ENCODE measurements at regions not wholly inside any gene's neighbourhood (a gene's known extent, or its start where the extent isn't known, plus 50 kb on each side); places are given as distances from the start of the nearest gene placed in this dataset.
A peak's percentile ranks its signal among the peaks of the same experiment; 100 is the strongest.

DNA sequence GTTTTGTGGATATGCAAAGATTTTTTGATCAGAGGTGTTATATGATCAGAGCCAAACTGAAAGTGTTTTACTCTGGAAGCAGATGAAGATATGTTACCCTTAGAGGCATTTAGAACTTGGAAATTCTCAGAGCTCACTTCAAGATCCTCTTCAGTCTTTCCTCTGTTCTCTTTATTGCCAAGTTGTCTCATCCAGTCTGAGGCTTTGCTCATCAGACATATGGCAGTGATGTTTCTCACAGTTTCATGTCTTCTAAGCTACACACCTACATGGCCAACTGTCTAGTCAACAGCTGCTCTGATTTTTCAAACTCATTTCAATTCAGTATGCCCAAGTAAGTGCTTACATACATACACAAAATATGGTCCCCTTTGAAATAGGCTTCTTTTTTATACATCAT lies 1504.3 kb upstream of the PIK3C3 start:
- Histone ChIP-seq H3K4me1 (peaks cover 10% of the 10 kb centered on the region), H3K36me3 (no peaks in the 10 kb centered on the region), H3K4me2 (no peak overlapping the region), H3K27me3 (no peaks in the 10 kb centered on the region), H3K9ac (no peak overlapping the region), H4K20me1 (ENCODE audit: low read depth) (no peaks in the 10 kb centered on the region), H3K9me3 (ENCODE audit: low read depth) (no peaks in the 10 kb centered on the region), H2AFZ (replicated peaks) (no peak overlapping the region), H3K79me2 (ENCODE audit: low read depth) (no peaks in the 10 kb centered on the region), H3K27ac (no peak overlapping the region), H3K4me3 (no peak overlapping the region), H3F3A (ENCODE audit: low read depth) (no peaks in the 10 kb centered on the region)
- Mint-ChIP-seq H3K27me3 (ENCODE audit: insufficient read depth, low read depth) (no peaks in the 10 kb centered on the region), H3K36me3 (no peaks in the 10 kb centered on the region), H3K4me3 (no peak overlapping the region), H3K9me3 (no peaks in the 10 kb centered on the region), H3K27ac (no peak overlapping the region), H3K4me1 (no peaks in the 10 kb centered on the region)
- TF ChIP-seq EZH2 (IDR thresholded peaks at IDR 0.05) (no peak), EZH2phosphoT487 (IDR thresholded peaks at IDR 0.05) (no peak)
- TF ChIP-seq, protein P1, sequence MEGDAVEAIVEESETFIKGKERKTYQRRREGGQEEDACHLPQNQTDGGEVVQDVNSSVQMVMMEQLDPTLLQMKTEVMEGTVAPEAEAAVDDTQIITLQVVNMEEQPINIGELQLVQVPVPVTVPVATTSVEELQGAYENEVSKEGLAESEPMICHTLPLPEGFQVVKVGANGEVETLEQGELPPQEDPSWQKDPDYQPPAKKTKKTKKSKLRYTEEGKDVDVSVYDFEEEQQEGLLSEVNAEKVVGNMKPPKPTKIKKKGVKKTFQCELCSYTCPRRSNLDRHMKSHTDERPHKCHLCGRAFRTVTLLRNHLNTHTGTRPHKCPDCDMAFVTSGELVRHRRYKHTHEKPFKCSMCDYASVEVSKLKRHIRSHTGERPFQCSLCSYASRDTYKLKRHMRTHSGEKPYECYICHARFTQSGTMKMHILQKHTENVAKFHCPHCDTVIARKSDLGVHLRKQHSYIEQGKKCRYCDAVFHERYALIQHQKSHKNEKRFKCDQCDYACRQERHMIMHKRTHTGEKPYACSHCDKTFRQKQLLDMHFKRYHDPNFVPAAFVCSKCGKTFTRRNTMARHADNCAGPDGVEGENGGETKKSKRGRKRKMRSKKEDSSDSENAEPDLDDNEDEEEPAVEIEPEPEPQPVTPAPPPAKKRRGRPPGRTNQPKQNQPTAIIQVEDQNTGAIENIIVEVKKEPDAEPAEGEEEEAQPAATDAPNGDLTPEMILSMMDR (IDR thresholded peaks at IDR 0.05): no peak
- DNase-seq (ENCODE audit: low spot score): no peak

DNA sequence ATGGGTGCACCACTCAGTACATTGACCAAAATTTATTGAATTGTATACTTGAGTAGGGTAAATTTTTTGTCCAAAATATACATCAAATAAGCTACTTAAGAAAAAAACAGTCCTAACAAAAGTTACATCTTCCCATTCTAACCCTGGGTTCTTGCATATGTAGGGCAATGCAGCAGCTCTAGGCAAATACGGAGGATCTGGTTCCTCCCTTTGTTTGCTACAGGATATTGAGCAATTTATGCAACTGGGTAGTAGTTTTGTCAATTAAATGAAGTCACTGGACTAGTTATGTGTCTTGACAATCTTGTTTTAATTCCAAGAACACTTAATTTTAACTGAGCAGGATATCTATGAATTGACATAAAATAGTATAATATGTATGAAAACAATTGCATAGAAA lies 1507.2 kb upstream of the PIK3C3 start:
- no peaks in the 10 kb centered on the region for H3K27me3 ChIP-seq
- Mint-ChIP-seq H3K27me3 (ENCODE audit: insufficient read depth, low read depth) (no peaks in the 10 kb centered on the region), H3K27ac (no peak overlapping the region), H3K9me3 (no peaks in the 10 kb centered on the region), H3K36me3 (no peaks in the 10 kb centered on the region), H3K4me3 (no peak overlapping the region), H3K4me1 (no peaks in the 10 kb centered on the region)
- no peaks in the 10 kb centered on the region for H3K9me3 ChIP-seq (ENCODE audit: low read depth)
- H3K4me2 ChIP-seq: no peak overlapping the region
- no peak for TF ChIP-seq EZH2 (IDR thresholded peaks at IDR 0.05)
- TF ChIP-seq EZH2phosphoT487 (IDR thresholded peaks at IDR 0.05): no peak
- TF ChIP-seq, protein P1 (IDR thresholded peaks at IDR 0.05): no peak
- H3K27ac ChIP-seq: no peak overlapping the region
- H4K20me1 ChIP-seq (ENCODE audit: low read depth): no peaks in the 10 kb centered on the region
- H3K4me3 ChIP-seq: no peak overlapping the region
- no peaks in the 10 kb centered on the region for H3K36me3 ChIP-seq
- no peak overlapping the region for H3K9ac ChIP-seq
- H3K4me1 ChIP-seq: no peaks in the 10 kb centered on the region
- H3F3A ChIP-seq (ENCODE audit: low read depth): no peaks in the 10 kb centered on the region
- no peak overlapping the region for H2AFZ ChIP-seq (replicated peaks)
- DNase-seq (ENCODE audit: low spot score): no peak
- H3K79me2 ChIP-seq (ENCODE audit: low read depth): no peaks in the 10 kb centered on the region

DNA sequence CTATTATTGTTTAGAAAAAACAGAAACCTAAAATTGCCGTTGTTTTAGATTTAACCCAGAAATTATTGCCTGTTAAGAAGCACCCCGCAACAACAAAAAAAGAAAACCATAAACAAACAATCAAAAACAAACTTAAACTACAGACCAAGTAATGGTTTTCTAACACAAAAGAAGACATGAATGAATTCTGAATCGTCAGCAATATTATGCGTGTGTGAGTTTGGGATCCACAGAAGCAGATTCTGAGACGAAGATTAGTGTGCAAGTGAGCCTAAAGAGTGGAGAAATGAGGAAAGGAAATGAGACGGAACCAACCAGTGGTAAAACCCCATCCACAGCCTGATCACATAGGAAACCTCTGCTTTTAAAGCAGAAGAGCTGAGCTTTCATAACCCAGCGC lies 1514.9 kb upstream of the PIK3C3 start:
- no peak overlapping the region for H3K27ac ChIP-seq
- no peaks in the 10 kb centered on the region for H3K27me3 ChIP-seq
- Mint-ChIP-seq H3K4me3 (no peak overlapping the region), H3K4me1 (no peaks in the 10 kb centered on the region), H3K27me3 (ENCODE audit: insufficient read depth, low read depth) (no peaks in the 10 kb centered on the region), H3K36me3 (no peaks in the 10 kb centered on the region), H3K27ac (peak overlapping the region; percentile 13), H3K9me3 (no peaks in the 10 kb centered on the region)
- no peak overlapping the region for H3K9ac ChIP-seq
- no peaks in the 10 kb centered on the region for H3K9me3 ChIP-seq (ENCODE audit: low read depth)
- no peak overlapping the region for H2AFZ ChIP-seq (replicated peaks)
- no peak overlapping the region for H3K4me3 ChIP-seq
- no peaks in the 10 kb centered on the region for H3K4me1 ChIP-seq
- no peaks in the 10 kb centered on the region for H4K20me1 ChIP-seq (ENCODE audit: low read depth)
- no peak for DNase-seq (ENCODE audit: low spot score)
- no peaks in the 10 kb centered on the region for H3F3A ChIP-seq (ENCODE audit: low read depth)
- TF ChIP-seq EZH2 (IDR thresholded peaks at IDR 0.05) (no peak), EZH2phosphoT487 (IDR thresholded peaks at IDR 0.05) (no peak)
- TF ChIP-seq, protein P1 (IDR thresholded peaks at IDR 0.05): no peak
- no peak overlapping the region for H3K4me2 ChIP-seq
- no peaks in the 10 kb centered on the region for H3K79me2 ChIP-seq (ENCODE audit: low read depth)
- no peaks in the 10 kb centered on the region for H3K36me3 ChIP-seq

DNA sequence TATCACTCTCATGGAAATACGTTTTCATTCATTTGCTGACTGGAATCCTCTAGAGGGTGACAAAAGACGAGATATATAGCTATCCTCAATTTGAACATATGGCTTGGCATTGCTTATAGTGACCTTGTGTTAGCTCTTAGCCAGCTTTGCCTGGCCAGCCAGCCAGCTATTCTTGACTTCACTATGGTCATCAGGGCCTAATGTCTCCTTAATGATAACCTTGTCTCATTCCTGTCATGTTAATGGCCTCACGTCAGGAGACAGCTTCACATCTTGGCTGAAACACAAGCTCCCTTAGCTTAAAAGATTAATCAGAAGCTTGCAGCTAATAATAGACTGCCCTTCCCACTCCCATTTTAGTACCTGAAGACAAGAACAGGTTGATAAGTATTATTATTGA lies 1517.5 kb upstream of the PIK3C3 start:
- Histone ChIP-seq H4K20me1 (ENCODE audit: low read depth) (no peaks in the 10 kb centered on the region), H3F3A (ENCODE audit: low read depth) (no peaks in the 10 kb centered on the region), H3K9ac (no peak overlapping the region), H3K4me3 (no peak overlapping the region), H3K79me2 (ENCODE audit: low read depth) (no peaks in the 10 kb centered on the region), H3K27ac (no peak overlapping the region), H3K27me3 (no peaks in the 10 kb centered on the region), H3K9me3 (ENCODE audit: low read depth) (no peaks in the 10 kb centered on the region), H3K36me3 (no peaks in the 10 kb centered on the region), H3K4me1 (no peaks in the 10 kb centered on the region), H2AFZ (replicated peaks) (no peak overlapping the region), H3K4me2 (no peak overlapping the region)
- Mint-ChIP-seq H3K4me3 (no peak overlapping the region), H3K4me1 (no peaks in the 10 kb centered on the region), H3K27ac (no peak overlapping the region), H3K9me3 (no peaks in the 10 kb centered on the region), H3K36me3 (no peaks in the 10 kb centered on the region), H3K27me3 (ENCODE audit: insufficient read depth, low read depth) (no peaks in the 10 kb centered on the region)
- no peak for DNase-seq (ENCODE audit: low spot score)
- no peak for TF ChIP-seq EZH2 (IDR thresholded peaks at IDR 0.05)
- TF ChIP-seq, protein P1 (IDR thresholded peaks at IDR 0.05): peak; percentile 11
